ENCODE measurements at regions not wholly inside any gene's neighbourhood (a gene's known extent, or its start where the extent isn't known, plus 50 kb on each side); places are given as distances from the start of the nearest gene placed in this dataset. TPM values are rescaled to one million over a fixed set of nuclear protein-coding genes. Genes with fewer than 3 reads are reported as not detected.

- no peak overlapping the region for H2BK12ac ChIP-seq (ENCODE audit: low read length in 2 of 2)
- no peak overlapping the region for H2AK5ac ChIP-seq (ENCODE audit: low read length, severe bottlenecking)
These were observed 66.2 kb upstream of the ADCY2 start for GRCh38 chr5:7329712-7330111.

GRCh38 chr5:7330256-7330655 is 65.7 kb upstream of the ADCY2 start:
- no peak overlapping the region for H3K14ac ChIP-seq (ENCODE audit: low read length in 2 of 2)
- no peak overlapping the region for H3K23ac ChIP-seq (ENCODE audit: low read length in 2 of 2)
- no peak overlapping the region for H3K4me2 ChIP-seq (ENCODE audit: low read length, poor library complexity, severe bottlenecking)
- H4K8ac ChIP-seq (ENCODE audit: low read length), result no peak overlapping the region
- no peak overlapping the region for H3K4ac ChIP-seq (ENCODE audit: low read depth in 1 of 2, low read length in 2 of 2)
- no peak overlapping the region for H3K4me3 ChIP-seq (ENCODE audit: insufficient read depth in 1 of 2, low read depth in 1 of 2, low read length in 2 of 2)
- H2BK12ac ChIP-seq (ENCODE audit: low read length in 2 of 2), result no peak overlapping the region
- no peak overlapping the region for H4K91ac ChIP-seq (ENCODE audit: low read length)
- H3K9ac ChIP-seq (ENCODE audit: low read length), result no peak overlapping the region
- no peaks in the 10 kb centered on the region for H3K4me1 ChIP-seq (ENCODE audit: control insufficient read depth, insufficient read depth, low read depth, low read length)
- H3K27me3 ChIP-seq (ENCODE audit: control insufficient read depth in 1 of 2, insufficient read depth in 1 of 2, low read length in 2 of 2), result no peaks in the 10 kb centered on the region
- H3K79me1 ChIP-seq (replicated peaks; ENCODE audit: low read length, poor library complexity, severe bottlenecking), result no peaks in the 10 kb centered on the region
- H3K27ac ChIP-seq (ENCODE audit: low read length, poor library complexity, severe bottlenecking), result no peak overlapping the region
- H2AK5ac ChIP-seq (ENCODE audit: low read length, severe bottlenecking), result no peak overlapping the region
- H3K18ac ChIP-seq (ENCODE audit: low read depth in 1 of 2, low read length in 2 of 2), result no peak overlapping the region
- H3K9me3 ChIP-seq (ENCODE audit: control insufficient read depth, low read length), result peaks cover 3% of the 10 kb centered on the region
- no peak overlapping the region for H2BK15ac ChIP-seq (ENCODE audit: low read depth, poor library complexity, severe bottlenecking)
- DNase-seq, result no peak
- H2BK120ac ChIP-seq (ENCODE audit: low read depth, low read length), result no peak overlapping the region
- no peak overlapping the region for H2AFZ ChIP-seq (ENCODE audit: low read depth, low read length)
- 15% methylated on average over 2 of the region's 3 CpGs for WGBS
- H3K36me3 ChIP-seq (ENCODE audit: control insufficient read depth in 1 of 2, insufficient read depth in 2 of 2, low read depth in 1 of 2, low read length in 2 of 2), result no peaks in the 10 kb centered on the region
- no peak overlapping the region for H2BK5ac ChIP-seq (ENCODE audit: low read depth, low read length, poor library complexity, severe bottlenecking)

More at GRCh38 chr5:7329712-7330111, 66.2 kb upstream of the ADCY2 start:
- H3K4me3 ChIP-seq (ENCODE audit: insufficient read depth in 1 of 2, low read depth in 1 of 2, low read length in 2 of 2), result no peak overlapping the region
- no peak overlapping the region for H2AFZ ChIP-seq (ENCODE audit: low read depth, low read length)
- no peak overlapping the region for H2BK15ac ChIP-seq (ENCODE audit: low read depth, poor library complexity, severe bottlenecking)
- no peak overlapping the region for H2BK5ac ChIP-seq (ENCODE audit: low read depth, low read length, poor library complexity, severe bottlenecking)
- H3K9ac ChIP-seq (ENCODE audit: low read length), result no peak overlapping the region
- no peak overlapping the region for H2BK120ac ChIP-seq (ENCODE audit: low read depth, low read length)
- H3K4me1 ChIP-seq (ENCODE audit: control insufficient read depth, insufficient read depth, low read depth, low read length), result no peaks in the 10 kb centered on the region
- no peaks in the 10 kb centered on the region for H3K79me1 ChIP-seq (replicated peaks; ENCODE audit: low read length, poor library complexity, severe bottlenecking)
- H4K8ac ChIP-seq (ENCODE audit: low read length), result no peak overlapping the region
- no peaks in the 10 kb centered on the region for H3K27me3 ChIP-seq (ENCODE audit: control insufficient read depth in 1 of 2, insufficient read depth in 1 of 2, low read length in 2 of 2)
- no peak overlapping the region for H3K4me2 ChIP-seq (ENCODE audit: low read length, poor library complexity, severe bottlenecking)
- no peak overlapping the region for H3K27ac ChIP-seq (ENCODE audit: low read length, poor library complexity, severe bottlenecking)
- H3K18ac ChIP-seq (ENCODE audit: low read depth in 1 of 2, low read length in 2 of 2), result no peak overlapping the region
- H3K14ac ChIP-seq (ENCODE audit: low read length in 2 of 2), result no peak overlapping the region
- 88% methylated on average over 2 of the region's 3 CpGs for WGBS
- H3K9me3 ChIP-seq (ENCODE audit: control insufficient read depth, low read length), result no peaks in the 10 kb centered on the region
- DNase-seq, result no peak
- no peak overlapping the region for H3K23ac ChIP-seq (ENCODE audit: low read length in 2 of 2)
- H3K4ac ChIP-seq (ENCODE audit: low read depth in 1 of 2, low read length in 2 of 2), result no peak overlapping the region
- H3K36me3 ChIP-seq (ENCODE audit: control insufficient read depth in 1 of 2, insufficient read depth in 2 of 2, low read depth in 1 of 2, low read length in 2 of 2), result no peaks in the 10 kb centered on the region
- no peak overlapping the region for H4K91ac ChIP-seq (ENCODE audit: low read length)

GRCh38 chr5:7331131-7331530 is 64.8 kb upstream of the ADCY2 start:
- Histone ChIP-seq H3K9ac (ENCODE audit: low read length) (no peak overlapping the region), H3K4ac (ENCODE audit: low read depth in 1 of 2, low read length in 2 of 2) (no peak overlapping the region), H3K14ac (ENCODE audit: low read length in 2 of 2) (no peak overlapping the region), H3K4me3 (ENCODE audit: insufficient read depth in 1 of 2, low read depth in 1 of 2, low read length in 2 of 2) (no peak overlapping the region), H3K23ac (ENCODE audit: low read length in 2 of 2) (no peak overlapping the region), H4K8ac (ENCODE audit: low read length) (no peak overlapping the region), H2BK12ac (ENCODE audit: low read length in 2 of 2) (no peak overlapping the region), H3K27ac (ENCODE audit: low read length, poor library complexity, severe bottlenecking) (no peak overlapping the region), H4K91ac (ENCODE audit: low read length) (no peak overlapping the region), H3K4me2 (ENCODE audit: low read length, poor library complexity, severe bottlenecking) (no peak overlapping the region), H2BK120ac (ENCODE audit: low read depth, low read length) (no peak overlapping the region), H2BK5ac (ENCODE audit: low read depth, low read length, poor library complexity, severe bottlenecking) (no peak overlapping the region), H3K27me3 (ENCODE audit: control insufficient read depth in 1 of 2, insufficient read depth in 1 of 2, low read length in 2 of 2) (peaks cover 0 to under 1% of the 10 kb centered on the region in 2 experiments), H2AFZ (ENCODE audit: low read depth, low read length) (no peak overlapping the region), H2BK15ac (ENCODE audit: low read depth, poor library complexity, severe bottlenecking) (no peak overlapping the region), H3K18ac (ENCODE audit: low read depth in 1 of 2, low read length in 2 of 2) (no peak overlapping the region), H3K79me1 (replicated peaks; ENCODE audit: low read length, poor library complexity, severe bottlenecking) (no peaks in the 10 kb centered on the region), H3K9me3 (ENCODE audit: control insufficient read depth, low read length) (peaks cover 7% of the 10 kb centered on the region), H3K36me3 (ENCODE audit: control insufficient read depth in 1 of 2, insufficient read depth in 2 of 2, low read depth in 1 of 2, low read length in 2 of 2) (no peaks in the 10 kb centered on the region), H2AK5ac (ENCODE audit: low read length, severe bottlenecking) (no peak overlapping the region), H3K4me1 (ENCODE audit: control insufficient read depth, insufficient read depth, low read depth, low read length) (no peaks in the 10 kb centered on the region)
- DNase-seq, result no peak
- 33% methylated on average over 7 of the region's 7 CpGs for WGBS

Small RNA genes lying in the stretch of these regions (small RNA-seq; reads per million reads assigned to genes)
- not detected for gene RF00017 (ENCODE audit: low read depth)
- not detected for gene RNA5SP176 (ENCODE audit: low read depth)
